PC-3 (cell line): ENCODE measurements at regions not wholly inside any gene's neighbourhood (a gene's known extent, or its start where the extent isn't known, plus 50 kb on each side); places are given as distances from the start of the nearest gene placed in this dataset.

ENCODE experiments used
- ATAC-seq: fragments of 200-7000 bp; cut with Tn5 transposase; 2 replicates; pipeline ENCODE4 v1.9.1; 2020; ENCODE audit warnings: mild to moderate bottlenecking, moderate library complexity
- BruUV-seq: library from RNA; stranded (reverse); fragments of 400-500 nt; replicated peaks from 2 replicates; lab custom pipeline; 2021; lab: Mats Ljungman, UMichigan
- CTCF ChIA-PET: fragments of 300-600 bp; sonication (Branson Sonifier 250); formaldehyde crosslinking; loops from one replicate; lab custom pipeline; 2022; ENCODE audit warnings: antibody characterized with exemption; lab: Charles Lee
- POLR2A ChIA-PET: fragments of 300-600 bp; sonication (Branson Sonifier 250); formaldehyde crosslinking; loops from one replicate; lab custom pipeline; 2022; ENCODE audit warnings: antibody characterized with exemption; ENCODE audit not compliant: unreplicated experiment; lab: Charles Lee
- DNase-seq: peaks from one replicate; pipeline ENCODE4 v3.0.0-alpha.2; 2015
- H2AFZ ChIP-seq: fragments of 300-600 bp; sonication (generic); 2 replicates; pipeline ENCODE4 v1.6.0; 2016; ENCODE audit warnings: antibody characterized with exemption, low read length
- H3F3A ChIP-seq: fragments of 300-600 bp; sonication (generic); one replicate; pipeline ENCODE4 v1.6.0; 2017; ENCODE audit warnings: antibody characterized with exemption, low read length, control low read depth, mild to moderate bottlenecking; ENCODE audit not compliant: unreplicated experiment
- H3K27ac ChIP-seq: fragments of 300-600 bp; sonication (generic); 2 replicates; pipeline ENCODE4 v1.5.1; 2016; ENCODE audit warnings: mild to moderate bottlenecking, low read length
- H3K27me3 ChIP-seq: fragments of 300-600 bp; sonication (generic); 2 replicates; pipeline ENCODE4 v1.6.1; 2016; ENCODE audit warnings: low read length, mixed read lengths
- H3K36me3 ChIP-seq: fragments of 300-600 bp; sonication (generic); 2 replicates; pipeline ENCODE4 v1.6.1; 2016; ENCODE audit warnings: low read depth, mixed run types, low read length, mixed read lengths
- H3K4me1 ChIP-seq: fragments of 300-600 bp; sonication (generic); 2 replicates; pipeline ENCODE4 v1.5.1; 2016; ENCODE audit warnings: low read length; ENCODE audit not compliant: insufficient read depth
- H3K4me2 ChIP-seq: fragments of 300-600 bp; sonication (generic); 2 replicates; pipeline ENCODE4 v1.6.0; 2016; ENCODE audit warnings: low read length
- H3K4me3 ChIP-seq: fragments of 300-600 bp; sonication (generic); 2 replicates; pipeline ENCODE4 v1.5.1; 2016; ENCODE audit warnings: mild to moderate bottlenecking, low read length, mixed read lengths
- H3K79me2 ChIP-seq: fragments of 300-600 bp; sonication (generic); 2 replicates; pipeline ENCODE4 v1.6.1; 2017; ENCODE audit warnings: low read length, mixed read lengths
- H3K9ac ChIP-seq: fragments of 300-600 bp; sonication (generic); 2 replicates; pipeline ENCODE4 v1.6.0; 2016; ENCODE audit warnings: mild to moderate bottlenecking, low read length
- H3K9me2 ChIP-seq: fragments of 300-600 bp; sonication (generic); replicated peaks from 2 replicates; pipeline ENCODE4 v1.6.1; 2016; ENCODE audit warnings: mixed run types, low read length, mixed read lengths
- H3K9me3 ChIP-seq: fragments of 300-600 bp; sonication (generic); 2 replicates; pipeline ENCODE4 v1.6.1; 2016; ENCODE audit warnings: low read length, mixed read lengths
- H4K20me1 ChIP-seq: fragments of 300-600 bp; sonication (generic); 2 replicates; pipeline ENCODE4 v1.6.1; 2016; ENCODE audit warnings: low read length, mixed read lengths
- CTCF ChIP-seq: fragments of 300-600 bp; sonication (generic); conservative IDR thresholded peaks from 2 replicates; pipeline ENCODE4 v1.5.1; 2017; ENCODE audit warnings: antibody characterized with exemption, low read depth, mild to moderate bottlenecking, low read length
- EZH2 ChIP-seq: fragments of 300-600 bp; sonication (generic); IDR thresholded peaks from one replicate; pipeline ENCODE4 v1.6.1; 2017; ENCODE audit warnings: antibody characterized with exemption, mild to moderate bottlenecking, low read length; ENCODE audit not compliant: unreplicated experiment
- EZH2phosphoT487 ChIP-seq: fragments of 300-600 bp; sonication (generic); IDR thresholded peaks from 2 replicates; pipeline ENCODE4 v1.6.1; 2018; ENCODE audit warnings: mild to moderate bottlenecking, antibody characterized with exemption, low read length, borderline replicate concordance
- intact Hi-C: fragments of 100-400 bp; cut with micrococcal nuclease; formaldehyde crosslinking; loops from 2 replicates; pipeline ENCODE4 v1.9.0; 2023

- TF ChIP-seq CTCF (no peak), EZH2phosphoT487 (no peak), EZH2 (no peak)
- DNase-seq: peak; percentile 39
- H3K9me3 ChIP-seq: no peaks in the 10 kb centered on the region
- no peaks in the 10 kb centered on the region for H3K9me2 ChIP-seq
- CTCF ChIA-PET: no interaction called here
- peaks cover 15% of the 10 kb centered on the region; the same call in 1 of the 2 replicates for H3K4me1 ChIP-seq
- BruUV-seq: no TSS peak
- intact Hi-C loops: no loop called here
- H3K27ac ChIP-seq: no peak overlapping the region
- no peaks in the 10 kb centered on the region for H3F3A ChIP-seq
- H3K36me3 ChIP-seq: no peaks in the 10 kb centered on the region
- H2AFZ ChIP-seq: peak overlapping the region; percentile 73
- peak overlapping the region; percentile 74 for H3K4me2 ChIP-seq
- ATAC-seq: peak; percentile 54
- no peaks in the 10 kb centered on the region for H3K27me3 ChIP-seq
- H3K4me3 ChIP-seq: peak overlapping the region; percentile 61
- no peak overlapping the region for H3K9ac ChIP-seq
- POLR2A ChIA-PET: no interaction called here
- no peaks in the 10 kb centered on the region for H3K79me2 ChIP-seq
- H4K20me1 ChIP-seq: no peaks in the 10 kb centered on the region
Observed at GRCh38 chr16:64416216-64417005, 705.5 kb downstream of the CDH11 start.

GRCh38 chr16:64412578-64413280, 709.1 kb downstream of the CDH11 start:
- H3K9me2 ChIP-seq: no peaks in the 10 kb centered on the region
- H3K9me3 ChIP-seq: no peaks in the 10 kb centered on the region
- peaks cover 15% of the 10 kb centered on the region; the same call in 1 of the 2 replicates for H3K4me1 ChIP-seq
- TF ChIP-seq CTCF (no peak), EZH2phosphoT487 (no peak), EZH2 (no peak)
- no peaks in the 10 kb centered on the region for H3K27me3 ChIP-seq
- H3K9ac ChIP-seq: no peak overlapping the region
- DNase-seq (peak; percentile 37), ATAC-seq (peak; percentile 80)
- no peaks in the 10 kb centered on the region for H3K79me2 ChIP-seq
- BruUV-seq: no TSS peak
- no peaks in the 10 kb centered on the region for H4K20me1 ChIP-seq
- CTCF ChIA-PET: no interaction called here
- no peaks in the 10 kb centered on the region for H3K36me3 ChIP-seq
- POLR2A ChIA-PET: no interaction called here
- intact Hi-C loops: no loop called here
- no peak overlapping the region for H3K4me3 ChIP-seq
- no peak overlapping the region for H3K27ac ChIP-seq
- no peak overlapping the region for H3K4me2 ChIP-seq
- no peak overlapping the region for H2AFZ ChIP-seq
- H3F3A ChIP-seq: no peaks in the 10 kb centered on the region

GRCh38 chr16:64410306-64410705, 711.6 kb downstream of the CDH11 start:
- no peaks in the 10 kb centered on the region for H4K20me1 ChIP-seq
- H2AFZ ChIP-seq: no peak overlapping the region
- no TSS peak for BruUV-seq
- no peaks in the 10 kb centered on the region for H3K27me3 ChIP-seq
- H3K27ac ChIP-seq: no peak overlapping the region
- H3K9ac ChIP-seq: no peak overlapping the region
- TF ChIP-seq CTCF (no peak), EZH2phosphoT487 (no peak), EZH2 (no peak)
- no peak overlapping the region for H3K4me2 ChIP-seq
- ATAC-seq (no peak), DNase-seq (no peak)
- CTCF ChIA-PET: no interaction called here
- peaks cover 5% of the 10 kb centered on the region; the same call in 1 of the 2 replicates for H3K4me1 ChIP-seq
- H3K9me2 ChIP-seq: no peaks in the 10 kb centered on the region
- H3K36me3 ChIP-seq: no peaks in the 10 kb centered on the region
- H3K9me3 ChIP-seq: no peaks in the 10 kb centered on the region
- no peak overlapping the region for H3K4me3 ChIP-seq
- POLR2A ChIA-PET: no interaction called here
- H3F3A ChIP-seq: no peaks in the 10 kb centered on the region
- intact Hi-C loops: no loop called here
- no peaks in the 10 kb centered on the region for H3K79me2 ChIP-seq
